GM23248 (cell line): ENCODE measurements at regions not wholly inside any gene's neighbourhood (a gene's known extent, or its start where the extent isn't known, plus 50 kb on each side); places are given as distances from the start of the nearest gene placed in this dataset.
"Not testable (repeated sequence)": the region's sequence is repeated elsewhere in the genome, so short reads cannot be mapped to it uniquely, and the experiment has no call there.

ENCODE experiments used
- DNase-seq: peaks from one replicate; pipeline ENCODE4 v3.0.0-alpha.2; 2015
- H2AFZ ChIP-seq: fragments of 200-600 bp; sonication (generic); 2 replicates; pipeline ENCODE4 v1.6.1; 2016; ENCODE audit warnings: antibody characterized with exemption
- H3F3A ChIP-seq: fragments of 200-600 bp; sonication (generic); 2 replicates; pipeline ENCODE4 v1.6.1; 2016; ENCODE audit warnings: mild to moderate bottlenecking, antibody characterized with exemption, mixed run types; ENCODE audit not compliant: insufficient read depth
- H3K27ac ChIP-seq: fragments of 200-600 bp; sonication (generic); 2 replicates; pipeline ENCODE4 v1.5.1; 2016; ENCODE audit warnings: mild to moderate bottlenecking
- H3K27me3 ChIP-seq: fragments of 200-600 bp; sonication (generic); replicated peaks from 2 replicates; pipeline ENCODE4 v1.6.1; 2016; ENCODE audit warnings: mild to moderate bottlenecking; ENCODE audit not compliant: insufficient read depth
- H3K36me3 ChIP-seq: fragments of 200-600 bp; sonication (generic); 2 replicates; pipeline ENCODE4 v1.6.1; 2016; ENCODE audit warnings: low read depth, mild to moderate bottlenecking
- H3K4me1 ChIP-seq: fragments of 200-600 bp; sonication (generic); 2 replicates; pipeline ENCODE4 v1.6.1; 2016; ENCODE audit warnings: mild to moderate bottlenecking; ENCODE audit not compliant: insufficient read depth
- H3K4me2 ChIP-seq: fragments of 200-600 bp; sonication (generic); one replicate; pipeline ENCODE4 v1.6.1; 2016; ENCODE audit warnings: mild to moderate bottlenecking; ENCODE audit not compliant: unreplicated experiment
- H3K4me3 ChIP-seq: fragments of 200-600 bp; sonication (generic); 2 replicates; pipeline ENCODE4 v1.5.1; 2016; ENCODE audit warnings: mild to moderate bottlenecking
- H3K79me2 ChIP-seq: fragments of 200-600 bp; sonication (generic); 2 replicates; pipeline ENCODE4 v1.6.1; 2016; ENCODE audit warnings: mild to moderate bottlenecking; ENCODE audit not compliant: insufficient read depth
- H3K9ac ChIP-seq: fragments of 200-600 bp; sonication (generic); 2 replicates; pipeline ENCODE4 v1.6.1; 2016; ENCODE audit warnings: mild to moderate bottlenecking
- H3K9me2 ChIP-seq: fragments of 200-600 bp; sonication (generic); 2 replicates; pipeline ENCODE4 v1.6.1; 2016; ENCODE audit warnings: mixed run types, mild to moderate bottlenecking, moderate library complexity; ENCODE audit not compliant: insufficient read depth
- H3K9me3 ChIP-seq: fragments of 200-600 bp; sonication (generic); one replicate; pipeline ENCODE4 v1.6.1; 2017; ENCODE audit warnings: low read depth
- H4K20me1 ChIP-seq: fragments of 200-600 bp; sonication (generic); 2 replicates; pipeline ENCODE4 v1.6.0; 2016; ENCODE audit not compliant: insufficient read depth
- EZH2 ChIP-seq: fragments of 200-600 bp; sonication (generic); IDR thresholded peaks from 2 replicates; pipeline ENCODE4 v1.6.1; 2018; ENCODE audit warnings: antibody characterized with exemption, mild to moderate bottlenecking; ENCODE audit not compliant: insufficient read depth, poor library complexity, severe bottlenecking
- EZH2phosphoT487 ChIP-seq: fragments of 200-600 bp; sonication (generic); IDR thresholded peaks from 2 replicates; pipeline ENCODE4 v1.6.1; 2018; ENCODE audit warnings: antibody characterized with exemption, moderate library complexity, mild to moderate bottlenecking, low read depth; ENCODE audit not compliant: insufficient read depth
- WGBS, 2 experiments: methylation state at CpG; one replicate each; pipeline ENCODE4 v1.1.6; 2015 to 2017; ENCODE audit warnings: low lambda C conversion rate in 2 of 2, low coverage in 1 of 2; ENCODE audit errors: missing lambda C conversion rate in 2 of 2; 5-methylcytosine and 5-hydroxymethylcytosine counted together
- in situ Hi-C: fragments of 300-500 bp; cut with MboI; formaldehyde crosslinking; loops from 2 replicates; pipeline ENCODE4 v1.15.0; 2020

DNA sequence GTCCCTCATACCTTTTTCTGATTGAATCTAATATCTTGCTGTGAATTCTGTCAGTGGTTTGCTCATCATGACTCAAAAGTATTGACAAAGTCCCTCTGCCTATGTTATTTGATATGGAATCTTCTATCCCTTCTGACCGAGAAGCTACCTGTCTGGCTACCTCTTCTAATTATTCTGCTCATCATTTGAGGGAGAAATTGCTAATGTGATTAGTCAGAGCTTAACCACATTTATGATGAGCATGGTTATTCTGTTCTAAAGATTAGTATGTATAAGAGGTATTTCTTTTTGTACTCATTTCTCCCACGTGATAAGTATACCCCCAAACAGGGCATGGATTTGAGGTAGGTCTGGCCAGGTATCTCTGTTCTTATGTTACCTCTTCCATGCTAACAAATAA lies 428.4 kb upstream of the KCNMB2 start:
- no peaks in the 10 kb centered on the region for H3K27me3 ChIP-seq
- H3K36me3 ChIP-seq, result no peaks in the 10 kb centered on the region
- H3K9me2 ChIP-seq, result no peaks in the 10 kb centered on the region
- H3K4me2 ChIP-seq, result no peak overlapping the region
- no peak for DNase-seq
- H3K4me1 ChIP-seq, result no peaks in the 10 kb centered on the region
- no peak for TF ChIP-seq EZH2
- no peak overlapping the region for H3K9ac ChIP-seq
- H3K4me3 ChIP-seq, result no peak overlapping the region
- 76 to 78% methylated on average over 2 of the region's 2 CpGs for WGBS, 2 experiments
- no peak overlapping the region for H2AFZ ChIP-seq
- no peaks in the 10 kb centered on the region for H3F3A ChIP-seq
- no peak overlapping the region for H3K27ac ChIP-seq
- H4K20me1 ChIP-seq, result no peaks in the 10 kb centered on the region
- H3K79me2 ChIP-seq, result no peaks in the 10 kb centered on the region
- in situ Hi-C loops, result no loop called here
- no peaks in the 10 kb centered on the region for H3K9me3 ChIP-seq

DNA sequence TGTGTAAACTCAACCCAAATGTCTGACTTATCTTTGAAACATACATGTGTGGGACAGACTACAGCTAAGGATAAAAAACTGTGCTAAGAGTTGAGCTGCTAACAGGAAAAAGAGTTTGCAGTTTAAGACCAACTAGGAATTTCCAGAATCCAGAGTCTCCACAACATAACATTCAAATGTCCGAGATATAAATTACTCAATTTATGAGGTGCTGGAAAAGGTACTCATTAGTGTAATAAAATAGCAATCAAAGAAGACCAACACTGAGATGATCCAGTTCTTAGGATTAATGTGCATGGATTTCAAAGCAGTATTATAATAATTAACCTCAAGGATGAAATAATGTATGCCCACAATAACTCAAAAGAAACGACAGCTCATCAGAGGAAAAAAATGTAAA lies 426.5 kb upstream of the KCNMB2 start:
- no peak for DNase-seq
- Histone ChIP-seq H3K9me2 (no peaks in the 10 kb centered on the region), H3K27ac (no peak overlapping the region), H3K36me3 (no peaks in the 10 kb centered on the region), H4K20me1 (no peaks in the 10 kb centered on the region), H3K9ac (no peak overlapping the region), H3F3A (no peaks in the 10 kb centered on the region), H3K27me3 (no peaks in the 10 kb centered on the region), H3K4me2 (no peak overlapping the region), H3K79me2 (no peaks in the 10 kb centered on the region), H3K4me3 (no peak overlapping the region), H3K4me1 (no peaks in the 10 kb centered on the region), H3K9me3 (no peaks in the 10 kb centered on the region), H2AFZ (no peak overlapping the region)
- TF ChIP-seq EZH2, result no peak
- TF ChIP-seq EZH2phosphoT487, result no peak
- WGBS, 2 experiments, result 76% methylated on average over 2 of the region's 2 CpGs
- in situ Hi-C loops, result no loop called here

DNA sequence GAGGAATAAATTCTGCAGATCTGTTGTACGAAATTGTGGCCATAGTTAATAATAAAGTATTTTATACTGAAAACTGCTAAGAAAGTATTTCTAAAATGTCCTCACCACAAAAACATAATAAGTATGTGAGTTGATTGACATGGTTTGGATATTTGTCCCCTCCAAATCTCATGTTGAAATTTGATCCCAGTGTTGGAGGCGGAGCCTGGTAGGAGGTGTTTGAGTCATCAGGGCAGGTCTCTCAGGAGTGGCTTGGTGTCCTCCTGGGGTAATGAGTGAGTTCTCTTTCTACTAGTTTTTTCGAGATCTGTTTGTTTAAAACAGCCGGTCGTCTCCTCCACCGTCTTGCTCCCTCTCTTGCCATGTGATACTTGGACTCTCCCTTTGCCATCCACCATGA lies 424.1 kb upstream of the KCNMB2 start:
- Histone ChIP-seq H2AFZ (no peak overlapping the region), H3K36me3 (no peaks in the 10 kb centered on the region), H3K79me2 (no peaks in the 10 kb centered on the region), H3K27me3 (no peaks in the 10 kb centered on the region), H3K4me3 (no peak overlapping the region), H3K9me3 (no peaks in the 10 kb centered on the region), H3K4me1 (no peaks in the 10 kb centered on the region), H4K20me1 (no peaks in the 10 kb centered on the region), H3F3A (no peaks in the 10 kb centered on the region), H3K9me2 (no peaks in the 10 kb centered on the region), H3K27ac (no peak overlapping the region), H3K9ac (no peak overlapping the region), H3K4me2 (no peak overlapping the region)
- 94 to 96% methylated on average over 6 of the region's 6 CpGs for WGBS, 2 experiments
- in situ Hi-C loops, result no loop called here
- no peak for TF ChIP-seq EZH2phosphoT487
- no peak for TF ChIP-seq EZH2
- no peak for DNase-seq

DNA sequence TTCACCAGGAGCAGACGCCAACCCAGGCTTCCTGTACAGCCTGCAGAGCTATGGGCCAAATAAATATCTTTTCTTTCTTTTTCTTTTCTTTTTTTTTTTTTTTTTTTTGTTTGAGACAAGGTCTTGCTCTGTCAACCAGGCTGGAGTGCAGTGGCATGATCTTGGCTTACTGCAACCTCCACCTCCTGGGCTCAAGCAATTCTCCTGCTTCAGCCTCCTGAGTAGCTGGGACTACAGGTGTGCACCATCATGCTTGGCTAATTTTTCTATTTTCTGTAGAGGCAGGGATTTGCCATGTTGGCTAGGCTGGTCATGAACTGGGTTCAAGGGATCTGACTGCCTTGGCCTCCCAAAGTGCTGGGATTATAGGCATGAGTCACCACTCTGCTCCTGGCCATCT lies 423.7 kb upstream of the KCNMB2 start:
- 100% methylated on average over 1 of the region's 1 CpG for WGBS, 2 experiments

DNA sequence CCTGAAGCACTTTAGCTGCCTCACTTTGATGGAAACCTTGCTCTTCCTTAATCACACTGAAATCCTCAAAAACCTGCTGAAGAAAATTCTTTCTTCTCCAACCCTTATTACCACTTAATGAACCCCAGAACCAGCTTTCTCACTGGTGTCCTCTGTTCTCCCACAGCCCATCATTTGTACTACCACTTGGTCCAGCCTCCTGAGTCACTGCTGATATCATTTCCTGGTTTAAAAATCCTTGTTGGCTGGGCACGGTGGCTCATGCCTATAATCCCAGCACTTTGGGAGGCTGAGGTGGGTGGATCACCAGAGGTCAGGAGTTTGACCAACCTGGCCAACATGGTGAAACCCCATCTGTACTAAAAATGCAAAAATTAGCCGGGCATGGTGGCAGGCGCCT lies 418.6 kb upstream of the KCNMB2 start:
- Histone ChIP-seq H4K20me1 (no peaks in the 10 kb centered on the region), H3K79me2 (no peaks in the 10 kb centered on the region), H3K4me2 (no peak overlapping the region), H3K9me2 (no peaks in the 10 kb centered on the region), H3K4me1 (peaks cover 10% of the 10 kb centered on the region; the same call in 1 of the 2 replicates), H3K9me3 (no peaks in the 10 kb centered on the region), H3K9ac (no peak overlapping the region), H3K27ac (no peak overlapping the region), H3F3A (peaks cover 13% of the 10 kb centered on the region), H3K27me3 (no peaks in the 10 kb centered on the region), H3K36me3 (no peaks in the 10 kb centered on the region), H2AFZ (no peak overlapping the region), H3K4me3 (no peak overlapping the region)
- peak; percentile 16 for DNase-seq
- WGBS, 2 experiments, result 71 to 73% methylated on average over 3 of the region's 3 CpGs
- in situ Hi-C loops, result no loop called here
- TF ChIP-seq EZH2 (no peak), EZH2phosphoT487 (no peak)

More for the DNA sequence above, 423.7 kb upstream of the KCNMB2 start:
- H3K4me2 ChIP-seq, H2AFZ ChIP-seq, H3K27me3 ChIP-seq, H3K4me1 ChIP-seq, H3F3A ChIP-seq, H3K9ac ChIP-seq, DNase-seq, H3K79me2 ChIP-seq, H3K27ac ChIP-seq, H3K9me3 ChIP-seq, H3K9me2 ChIP-seq, H4K20me1 ChIP-seq, in situ Hi-C loops, H3K36me3 ChIP-seq, H3K4me3 ChIP-seq: not testable (repeated sequence)

DNA sequence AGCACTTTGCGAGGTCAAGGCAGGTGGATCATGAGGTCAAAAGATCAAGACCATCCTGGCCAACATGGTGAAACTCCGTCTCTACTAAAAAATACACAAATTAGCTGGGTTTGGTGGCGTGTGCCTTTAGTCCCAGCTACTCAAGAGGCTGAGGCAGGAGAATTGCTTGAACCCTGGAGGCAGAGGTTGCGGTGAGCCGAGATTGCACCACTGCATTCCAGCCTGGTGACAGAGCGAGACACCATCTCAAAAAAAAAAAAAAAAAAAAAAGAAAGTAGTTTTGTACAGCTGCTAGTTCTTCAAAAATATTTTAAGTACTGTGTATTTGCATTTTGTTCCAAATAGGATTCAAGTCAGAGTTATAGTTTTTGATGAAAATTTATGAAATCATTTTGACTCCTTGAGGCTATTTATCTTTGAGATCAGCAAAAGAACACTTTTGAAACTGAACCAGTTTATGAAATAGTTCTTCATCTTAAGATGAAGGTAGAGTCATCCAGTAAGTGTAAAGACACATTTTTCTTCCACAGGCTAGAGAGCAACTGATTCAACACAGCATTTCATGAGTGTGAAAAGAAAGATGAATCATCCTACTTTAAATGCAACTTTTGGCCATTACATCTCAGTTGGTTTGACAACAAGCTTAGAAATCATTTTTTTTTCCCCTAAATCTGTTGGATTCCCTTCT lies 416.5 kb upstream of the KCNMB2 start:
- H3K4me3 ChIP-seq, H3K36me3 ChIP-seq, H3K9me2 ChIP-seq, H3K9ac ChIP-seq, H4K20me1 ChIP-seq, H3K4me1 ChIP-seq, H2AFZ ChIP-seq, in situ Hi-C loops, H3K27me3 ChIP-seq, H3K9me3 ChIP-seq, H3K79me2 ChIP-seq: not testable (repeated sequence)
- WGBS, 2 experiments, result 61 to 69% methylated on average over 5 to 6 of the region's 6 CpGs
- H3F3A ChIP-seq, result peaks cover 13% of the 10 kb centered on the region
- peak overlapping the region; percentile 54 for H3K4me2 ChIP-seq
- DNase-seq, result peak; percentile 69
- peak overlapping the region; percentile 29; the same call in 1 of the 2 replicates for H3K27ac ChIP-seq
